PC-9 (cell line): ENCODE measurements at regions not wholly inside any gene's neighbourhood (a gene's known extent, or its start where the extent isn't known, plus 50 kb on each side); places are given as distances from the start of the nearest gene placed in this dataset.

Experiments used
- BruUV-seq: library from RNA; stranded (reverse); fragments of 400-500 nt; replicated peaks from 2 replicates; lab custom pipeline; 2021; lab: Mats Ljungman, UMichigan
- CTCF ChIA-PET: fragments of 300-600 bp; sonication (Branson Sonifier 250); formaldehyde crosslinking; loops from one replicate; lab custom pipeline; 2022; ENCODE audit warnings: antibody characterized with exemption; lab: Charles Lee
- POLR2A ChIA-PET: fragments of 300-600 bp; sonication (Branson Sonifier 250); formaldehyde crosslinking; loops from one replicate; lab custom pipeline; 2022; ENCODE audit warnings: antibody characterized with exemption; ENCODE audit not compliant: unreplicated experiment; lab: Charles Lee
- DNase-seq, 2 experiments: peaks; one replicate each; pipeline versions ENCODE4 v3.0.0 to v3.0.0-alpha.2; 2015 to 2022; ENCODE audit warnings: mixed read lengths in 1 of 2
- H2AFZ ChIP-seq: fragments of 200-600 bp; sonication (generic); 2 replicates; pipeline ENCODE4 v1.8.1; 2017; ENCODE audit warnings: antibody characterized with exemption
- H3F3A ChIP-seq: fragments of 200-600 bp; sonication (generic); 2 replicates; pipeline ENCODE4 v1.8.1; 2017; ENCODE audit warnings: antibody characterized with exemption, mild to moderate bottlenecking, low read depth; ENCODE audit not compliant: insufficient read depth
- H3K27ac ChIP-seq: fragments of 200-600 bp; sonication (generic); 2 replicates; pipeline ENCODE4 v1.6.1; 2016; ENCODE audit warnings: mixed run types
- H3K27me3 ChIP-seq: fragments of 200-600 bp; sonication (generic); 2 replicates; pipeline ENCODE4 v1.6.1; 2016; ENCODE audit warnings: low read depth, mixed run types; ENCODE audit not compliant: insufficient read depth
- H3K36me3 ChIP-seq: fragments of 200-600 bp; sonication (generic); 2 replicates; pipeline ENCODE4 v1.6.1; 2016; ENCODE audit warnings: low read depth, mixed run types
- H3K4me1 ChIP-seq: fragments of 200-600 bp; sonication (generic); replicated peaks from 2 replicates; pipeline ENCODE4 v1.6.1; 2016; ENCODE audit warnings: mixed run types; ENCODE audit not compliant: insufficient read depth
- H3K4me2 ChIP-seq: fragments of 200-600 bp; sonication (generic); 2 replicates; pipeline ENCODE4 v1.6.1; 2017; ENCODE audit warnings: mixed run types
- H3K4me3 ChIP-seq: fragments of 200-600 bp; sonication (generic); 2 replicates; pipeline ENCODE4 v1.6.1; 2016; ENCODE audit warnings: mixed run types
- H3K79me2 ChIP-seq: fragments of 200-600 bp; sonication (generic); 2 replicates; pipeline ENCODE4 v1.6.1; 2017; ENCODE audit warnings: low read depth, mixed run types
- H3K9me2 ChIP-seq: fragments of 200-600 bp; sonication (generic); 2 replicates; pipeline ENCODE4 v1.8.1; 2017; ENCODE audit warnings: mild to moderate bottlenecking; ENCODE audit not compliant: insufficient read depth
- H3K9me3 ChIP-seq: fragments of 200-600 bp; sonication (generic); 2 replicates; pipeline ENCODE4 v1.8.1; 2016; ENCODE audit warnings: low read depth; ENCODE audit not compliant: insufficient read depth
- H4K20me1 ChIP-seq: fragments of 200-600 bp; sonication (generic); 2 replicates; pipeline ENCODE4 v1.8.1; 2017; ENCODE audit not compliant: insufficient read depth
- EZH2 ChIP-seq: fragments of 200-600 bp; sonication (generic); IDR thresholded peaks from 2 replicates; pipeline ENCODE4 v1.8.0; 2017; ENCODE audit warnings: antibody characterized with exemption, low read depth
- intact Hi-C: fragments of 100-400 bp; cut with micrococcal nuclease; formaldehyde crosslinking; loops from one replicate; pipeline ENCODE4 v1.10.0; 2022; ENCODE audit not compliant: unreplicated experiment
- TF ChIP-seq, protein P1 (sequence below): fragments of 200-600 bp; sonication (generic); conservative IDR thresholded peaks from 2 replicates; pipeline ENCODE4 v1.6.1; 2017; ENCODE audit warnings: mixed run types, antibody characterized with exemption, mild to moderate bottlenecking, moderate library complexity

- CTCF ChIA-PET = no interaction called here
- H3K4me3 ChIP-seq = no peak overlapping the region
- H3K27ac ChIP-seq = no peak overlapping the region
- no peaks in the 10 kb centered on the region for H3K9me2 ChIP-seq
- POLR2A ChIA-PET = no interaction called here
- no peak for DNase-seq
- H3K36me3 ChIP-seq = no peaks in the 10 kb centered on the region
- TF ChIP-seq, protein P1, sequence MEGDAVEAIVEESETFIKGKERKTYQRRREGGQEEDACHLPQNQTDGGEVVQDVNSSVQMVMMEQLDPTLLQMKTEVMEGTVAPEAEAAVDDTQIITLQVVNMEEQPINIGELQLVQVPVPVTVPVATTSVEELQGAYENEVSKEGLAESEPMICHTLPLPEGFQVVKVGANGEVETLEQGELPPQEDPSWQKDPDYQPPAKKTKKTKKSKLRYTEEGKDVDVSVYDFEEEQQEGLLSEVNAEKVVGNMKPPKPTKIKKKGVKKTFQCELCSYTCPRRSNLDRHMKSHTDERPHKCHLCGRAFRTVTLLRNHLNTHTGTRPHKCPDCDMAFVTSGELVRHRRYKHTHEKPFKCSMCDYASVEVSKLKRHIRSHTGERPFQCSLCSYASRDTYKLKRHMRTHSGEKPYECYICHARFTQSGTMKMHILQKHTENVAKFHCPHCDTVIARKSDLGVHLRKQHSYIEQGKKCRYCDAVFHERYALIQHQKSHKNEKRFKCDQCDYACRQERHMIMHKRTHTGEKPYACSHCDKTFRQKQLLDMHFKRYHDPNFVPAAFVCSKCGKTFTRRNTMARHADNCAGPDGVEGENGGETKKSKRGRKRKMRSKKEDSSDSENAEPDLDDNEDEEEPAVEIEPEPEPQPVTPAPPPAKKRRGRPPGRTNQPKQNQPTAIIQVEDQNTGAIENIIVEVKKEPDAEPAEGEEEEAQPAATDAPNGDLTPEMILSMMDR = no peak
- no peak for TF ChIP-seq EZH2
- H2AFZ ChIP-seq = no peak overlapping the region
- H4K20me1 ChIP-seq = no peaks in the 10 kb centered on the region
- intact Hi-C loops = no loop called here
- H3F3A ChIP-seq = no peaks in the 10 kb centered on the region
- H3K79me2 ChIP-seq = no peaks in the 10 kb centered on the region
- no peaks in the 10 kb centered on the region for H3K4me1 ChIP-seq
- H3K4me2 ChIP-seq = no peak overlapping the region
- no peaks in the 10 kb centered on the region for H3K27me3 ChIP-seq
- no peaks in the 10 kb centered on the region for H3K9me3 ChIP-seq
- BruUV-seq = no TSS peak
Observed at GRCh38 chr7:93751421-93751820, 139.1 kb downstream of the TFPI2 start.

GRCh38 chr7:93750986-93751385, 139.6 kb downstream of the TFPI2 start:
- DNase-seq = no peak
- BruUV-seq = no TSS peak
- Histone ChIP-seq H2AFZ (no peak overlapping the region), H3K4me1 (no peaks in the 10 kb centered on the region), H3K4me2 (no peak overlapping the region), H3K4me3 (no peak overlapping the region), H3K9me2 (no peaks in the 10 kb centered on the region), H4K20me1 (no peaks in the 10 kb centered on the region), H3K27ac (no peak overlapping the region), H3K9me3 (no peaks in the 10 kb centered on the region), H3F3A (no peaks in the 10 kb centered on the region), H3K36me3 (no peaks in the 10 kb centered on the region), H3K27me3 (no peaks in the 10 kb centered on the region), H3K79me2 (no peaks in the 10 kb centered on the region)
- TF ChIP-seq, protein P1 = no peak
- no peak for TF ChIP-seq EZH2
- ChIA-PET CTCF (no interaction called here), POLR2A (no interaction called here)
- intact Hi-C loops = no loop called here

GRCh38 chr7:93747019-93747418, 143.5 kb downstream of the TFPI2 start:
- Histone ChIP-seq H3K9me2 (peaks cover 4% of the 10 kb centered on the region), H3K4me3 (no peak overlapping the region), H3K36me3 (no peaks in the 10 kb centered on the region), H3K4me1 (no peaks in the 10 kb centered on the region), H3K79me2 (no peaks in the 10 kb centered on the region), H3K9me3 (no peaks in the 10 kb centered on the region), H3K4me2 (no peak overlapping the region), H3K27me3 (no peaks in the 10 kb centered on the region), H4K20me1 (no peaks in the 10 kb centered on the region), H2AFZ (no peak overlapping the region), H3K27ac (no peak overlapping the region), H3F3A (no peaks in the 10 kb centered on the region)
- intact Hi-C loops = no loop called here
- BruUV-seq = no TSS peak
- TF ChIP-seq, protein P1 = no peak
- no peak for TF ChIP-seq EZH2
- DNase-seq = no peak
- POLR2A ChIA-PET = no interaction called here
- CTCF ChIA-PET = no interaction called here
